GM23338 (cell line): ENCODE measurements at regions not wholly inside any gene's neighbourhood (a gene's known extent, or its start where the extent isn't known, plus 50 kb on each side); places are given as distances from the start of the nearest gene placed in this dataset.

ENCODE experiments used
- ATAC-seq: fragments of 200-7000 bp; cut with Tn5 transposase; 3 replicates; pipeline ENCODE4 v1.9.1; 2020
- DNase-seq: peaks from one replicate; pipeline ENCODE4 v3.0.0-alpha.2; 2015; ENCODE audit warnings: low spot score
- H2AFZ ChIP-seq: fragments of 200-600 bp; sonication (generic); 2 replicates; pipeline ENCODE4 v1.8.0; 2016; ENCODE audit warnings: antibody characterized with exemption, mild to moderate bottlenecking, moderate library complexity
- H3F3A ChIP-seq: fragments of 200-600 bp; sonication (generic); replicated peaks from 2 replicates; pipeline ENCODE4 v1.8.0; 2017; ENCODE audit warnings: antibody characterized with exemption, mixed run types, low read depth
- H3K27ac ChIP-seq: fragments of 200-600 bp; sonication (generic); 2 replicates; pipeline ENCODE4 v1.6.1; 2016; ENCODE audit warnings: low read depth
- H3K27me3 ChIP-seq: fragments of 200-600 bp; sonication (generic); 2 replicates; pipeline ENCODE4 v1.8.0; 2016; ENCODE audit warnings: mild to moderate bottlenecking, mixed run types, moderate library complexity; ENCODE audit not compliant: insufficient read depth
- H3K36me3 ChIP-seq: fragments of 200-600 bp; sonication (generic); 2 replicates; pipeline ENCODE4 v1.8.0; 2016; ENCODE audit warnings: mild to moderate bottlenecking; ENCODE audit not compliant: insufficient read depth
- H3K4me1 ChIP-seq: fragments of 200-600 bp; sonication (generic); 2 replicates; pipeline ENCODE4 v1.8.0; 2016; ENCODE audit warnings: mild to moderate bottlenecking, moderate library complexity; ENCODE audit not compliant: insufficient read depth
- H3K4me2 ChIP-seq: fragments of 200-600 bp; sonication (generic); 2 replicates; pipeline ENCODE4 v1.7.1; 2017; ENCODE audit warnings: mixed run types
- H3K4me3 ChIP-seq: fragments of 200-600 bp; sonication (generic); 2 replicates; pipeline ENCODE4 v1.6.1; 2016; ENCODE audit warnings: mixed run types
- H3K79me2 ChIP-seq: fragments of 200-600 bp; sonication (generic); replicated peaks from 2 replicates; pipeline ENCODE4 v1.8.0; 2017; ENCODE audit warnings: mild to moderate bottlenecking; ENCODE audit not compliant: insufficient read depth
- H3K9me2 ChIP-seq: fragments of 200-600 bp; sonication (generic); 2 replicates; pipeline ENCODE4 v1.8.0; 2017; ENCODE audit not compliant: insufficient read depth
- H4K20me1 ChIP-seq: fragments of 200-600 bp; sonication (generic); replicated peaks from 2 replicates; pipeline ENCODE4 v1.8.0; 2017; ENCODE audit warnings: mild to moderate bottlenecking; ENCODE audit not compliant: insufficient read depth
- H3K27ac Mint-ChIP-seq: 2 replicates; pipeline ENCODE4 v1.8.0; 2020; ENCODE audit warnings: inconsistent platforms, mild to moderate bottlenecking, moderate library complexity, mixed read lengths
- H3K27me3 Mint-ChIP-seq: 3 replicates; pipeline ENCODE4 v1.8.0; 2022; ENCODE audit warnings: low read depth, mild to moderate bottlenecking, moderate library complexity, mixed read lengths, inconsistent platforms; ENCODE audit not compliant: insufficient read depth, poor library complexity
- H3K36me3 Mint-ChIP-seq: 3 replicates; pipeline ENCODE4 v1.8.0; 2021; ENCODE audit warnings: low read depth, mild to moderate bottlenecking, inconsistent platforms, moderate library complexity, mixed read lengths
- H3K4me1 Mint-ChIP-seq: 3 replicates; pipeline ENCODE4 v1.8.0; 2020; ENCODE audit warnings: mild to moderate bottlenecking, inconsistent platforms, mixed read lengths
- H3K4me3 Mint-ChIP-seq: 3 replicates; pipeline ENCODE4 v1.8.0; 2021; ENCODE audit warnings: moderate library complexity, mild to moderate bottlenecking, inconsistent platforms, mixed read lengths
- H3K9me3 Mint-ChIP-seq: 3 replicates; pipeline ENCODE4 v1.8.0; 2020; ENCODE audit warnings: moderate library complexity, mild to moderate bottlenecking, inconsistent platforms, mixed read lengths
- CREB1 ChIP-seq: fragments of 250-450 bp; sonication (Bioruptor Pico); IDR thresholded peaks from 2 replicates; pipeline ENCODE4 v1.5.0; 2020; ENCODE audit warnings: low read depth, mild to moderate bottlenecking, moderate library complexity
- ETS1 ChIP-seq: IDR thresholded peaks from 2 replicates; pipeline ENCODE4 v1.6.1; 2016; ENCODE audit warnings: antibody characterized with exemption
- EZH2 ChIP-seq: fragments of 200-600 bp; sonication (generic); IDR thresholded peaks from one replicate; pipeline ENCODE4 v1.8.0; 2017; ENCODE audit warnings: antibody characterized with exemption, mild to moderate bottlenecking, low read depth; ENCODE audit not compliant: unreplicated experiment
- EZH2phosphoT487 ChIP-seq: fragments of 200-600 bp; sonication (generic); IDR thresholded peaks from one replicate; pipeline ENCODE4 v1.8.1; 2018; ENCODE audit warnings: antibody characterized with exemption; ENCODE audit not compliant: unreplicated experiment
- JUNB ChIP-seq: IDR thresholded peaks from one replicate; pipeline ENCODE4 v1.6.1; 2016; ENCODE audit warnings: antibody characterized with exemption; ENCODE audit not compliant: unreplicated experiment
- NANOG ChIP-seq: IDR thresholded peaks from 2 replicates; pipeline ENCODE4 v1.6.1; 2016; ENCODE audit warnings: antibody characterized with exemption, borderline replicate concordance
- POLR2AphosphoS5 ChIP-seq: IDR thresholded peaks from 2 replicates; pipeline ENCODE4 v1.6.1; 2016; ENCODE audit warnings: antibody characterized with exemption, low read depth
- REST ChIP-seq: IDR thresholded peaks from one replicate; pipeline ENCODE4 v1.6.1; 2018; ENCODE audit warnings: antibody characterized with exemption; ENCODE audit not compliant: unreplicated experiment
- STAT1 ChIP-seq: IDR thresholded peaks from one replicate; pipeline ENCODE4 v1.6.1; 2016; ENCODE audit warnings: antibody characterized with exemption; ENCODE audit not compliant: unreplicated experiment
- ZNF114 ChIP-seq: fragments of 250-450 bp; sonication (Bioruptor Pico); IDR thresholded peaks from 2 replicates; pipeline ENCODE4 v1.5.0; 2020; ENCODE audit warnings: mild to moderate bottlenecking, moderate library complexity
- ZNF331 ChIP-seq: fragments of 250-450 bp; sonication (Bioruptor Pico); IDR thresholded peaks from 2 replicates; pipeline ENCODE4 v1.5.0; 2020; ENCODE audit warnings: low read depth, mild to moderate bottlenecking, moderate library complexity
- TF ChIP-seq, protein P1 (sequence below): fragments of 250-450 bp; sonication (Bioruptor Pico); IDR thresholded peaks from 2 replicates; pipeline ENCODE4 v1.5.0; 2020; ENCODE audit warnings: mild to moderate bottlenecking, moderate library complexity
- TF ChIP-seq, protein P2 (sequence below), 2 experiments: fragments of 200-600 bp in 1 of 2; sonication (generic) in 1 of 2; conservative IDR thresholded peaks; 2 replicates each; pipeline versions ENCODE4 v1.5.1 to v1.6.1; 2016 to 2017; ENCODE audit warnings: antibody characterized with exemption in 2 of 2, low read depth in 2 of 2, mild to moderate bottlenecking in 2 of 2, moderate library complexity in 1 of 2

- H3K79me2 ChIP-seq = no peaks in the 10 kb centered on the region
- TF ChIP-seq ZNF114 (CRISPR knock-in tag) (no peak), EZH2phosphoT487 (no peak), NANOG (no peak), REST (no peak), JUNB (no peak), ETS1 (no peak), POLR2AphosphoS5 (no peak), STAT1 (no peak), ZNF331 (CRISPR knock-in tag) (no peak), CREB1 (no peak), EZH2 (no peak)
- TF ChIP-seq, protein P1, sequence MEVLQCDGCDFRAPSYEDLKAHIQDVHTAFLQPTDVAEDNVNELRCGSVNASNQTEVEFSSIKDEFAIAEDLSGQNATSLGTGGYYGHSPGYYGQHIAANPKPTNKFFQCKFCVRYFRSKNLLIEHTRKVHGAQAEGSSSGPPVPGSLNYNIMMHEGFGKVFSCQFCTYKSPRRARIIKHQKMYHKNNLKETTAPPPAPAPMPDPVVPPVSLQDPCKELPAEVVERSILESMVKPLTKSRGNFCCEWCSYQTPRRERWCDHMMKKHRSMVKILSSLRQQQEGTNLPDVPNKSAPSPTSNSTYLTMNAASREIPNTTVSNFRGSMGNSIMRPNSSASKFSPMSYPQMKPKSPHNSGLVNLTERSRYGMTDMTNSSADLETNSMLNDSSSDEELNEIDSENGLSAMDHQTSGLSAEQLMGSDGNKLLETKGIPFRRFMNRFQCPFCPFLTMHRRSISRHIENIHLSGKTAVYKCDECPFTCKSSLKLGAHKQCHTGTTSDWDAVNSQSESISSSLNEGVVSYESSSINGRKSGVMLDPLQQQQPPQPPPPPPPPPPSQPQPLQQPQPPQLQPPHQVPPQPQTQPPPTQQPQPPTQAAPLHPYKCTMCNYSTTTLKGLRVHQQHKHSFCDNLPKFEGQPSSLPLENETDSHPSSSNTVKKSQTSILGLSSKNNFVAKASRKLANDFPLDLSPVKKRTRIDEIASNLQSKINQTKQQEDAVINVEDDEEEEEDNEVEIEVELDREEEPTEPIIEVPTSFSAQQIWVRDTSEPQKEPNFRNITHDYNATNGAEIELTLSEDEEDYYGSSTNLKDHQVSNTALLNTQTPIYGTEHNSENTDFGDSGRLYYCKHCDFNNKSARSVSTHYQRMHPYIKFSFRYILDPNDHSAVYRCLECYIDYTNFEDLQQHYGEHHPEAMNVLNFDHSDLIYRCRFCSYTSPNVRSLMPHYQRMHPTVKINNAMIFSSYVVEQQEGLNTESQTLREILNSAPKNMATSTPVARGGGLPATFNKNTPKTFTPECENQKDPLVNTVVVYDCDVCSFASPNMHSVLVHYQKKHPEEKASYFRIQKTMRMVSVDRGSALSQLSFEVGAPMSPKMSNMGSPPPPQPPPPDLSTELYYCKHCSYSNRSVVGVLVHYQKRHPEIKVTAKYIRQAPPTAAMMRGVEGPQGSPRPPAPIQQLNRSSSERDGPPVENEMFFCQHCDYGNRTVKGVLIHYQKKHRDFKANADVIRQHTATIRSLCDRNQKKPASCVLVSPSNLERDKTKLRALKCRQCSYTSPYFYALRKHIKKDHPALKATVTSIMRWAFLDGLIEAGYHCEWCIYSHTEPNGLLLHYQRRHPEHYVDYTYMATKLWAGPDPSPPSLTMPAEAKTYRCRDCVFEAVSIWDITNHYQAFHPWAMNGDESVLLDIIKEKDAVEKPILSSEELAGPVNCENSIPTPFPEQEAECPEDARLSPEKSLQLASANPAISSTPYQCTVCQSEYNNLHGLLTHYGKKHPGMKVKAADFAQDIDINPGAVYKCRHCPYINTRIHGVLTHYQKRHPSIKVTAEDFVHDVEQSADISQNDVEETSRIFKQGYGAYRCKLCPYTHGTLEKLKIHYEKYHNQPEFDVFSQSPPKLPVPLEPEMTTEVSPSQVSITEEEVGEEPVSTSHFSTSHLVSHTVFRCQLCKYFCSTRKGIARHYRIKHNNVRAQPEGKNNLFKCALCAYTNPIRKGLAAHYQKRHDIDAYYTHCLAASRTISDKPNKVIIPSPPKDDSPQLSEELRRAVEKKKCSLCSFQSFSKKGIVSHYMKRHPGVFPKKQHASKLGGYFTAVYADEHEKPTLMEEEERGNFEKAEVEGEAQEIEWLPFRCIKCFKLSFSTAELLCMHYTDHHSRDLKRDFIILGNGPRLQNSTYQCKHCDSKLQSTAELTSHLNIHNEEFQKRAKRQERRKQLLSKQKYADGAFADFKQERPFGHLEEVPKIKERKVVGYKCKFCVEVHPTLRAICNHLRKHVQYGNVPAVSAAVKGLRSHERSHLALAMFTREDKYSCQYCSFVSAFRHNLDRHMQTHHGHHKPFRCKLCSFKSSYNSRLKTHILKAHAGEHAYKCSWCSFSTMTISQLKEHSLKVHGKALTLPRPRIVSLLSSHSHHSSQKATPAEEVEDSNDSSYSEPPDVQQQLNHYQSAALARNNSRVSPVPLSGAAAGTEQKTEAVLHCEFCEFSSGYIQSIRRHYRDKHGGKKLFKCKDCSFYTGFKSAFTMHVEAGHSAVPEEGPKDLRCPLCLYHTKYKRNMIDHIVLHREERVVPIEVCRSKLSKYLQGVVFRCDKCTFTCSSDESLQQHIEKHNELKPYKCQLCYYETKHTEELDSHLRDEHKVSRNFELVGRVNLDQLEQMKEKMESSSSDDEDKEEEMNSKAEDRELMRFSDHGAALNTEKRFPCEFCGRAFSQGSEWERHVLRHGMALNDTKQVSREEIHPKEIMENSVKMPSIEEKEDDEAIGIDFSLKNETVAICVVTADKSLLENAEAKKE (CRISPR knock-in tag) = no peak
- TF ChIP-seq, protein P2, sequence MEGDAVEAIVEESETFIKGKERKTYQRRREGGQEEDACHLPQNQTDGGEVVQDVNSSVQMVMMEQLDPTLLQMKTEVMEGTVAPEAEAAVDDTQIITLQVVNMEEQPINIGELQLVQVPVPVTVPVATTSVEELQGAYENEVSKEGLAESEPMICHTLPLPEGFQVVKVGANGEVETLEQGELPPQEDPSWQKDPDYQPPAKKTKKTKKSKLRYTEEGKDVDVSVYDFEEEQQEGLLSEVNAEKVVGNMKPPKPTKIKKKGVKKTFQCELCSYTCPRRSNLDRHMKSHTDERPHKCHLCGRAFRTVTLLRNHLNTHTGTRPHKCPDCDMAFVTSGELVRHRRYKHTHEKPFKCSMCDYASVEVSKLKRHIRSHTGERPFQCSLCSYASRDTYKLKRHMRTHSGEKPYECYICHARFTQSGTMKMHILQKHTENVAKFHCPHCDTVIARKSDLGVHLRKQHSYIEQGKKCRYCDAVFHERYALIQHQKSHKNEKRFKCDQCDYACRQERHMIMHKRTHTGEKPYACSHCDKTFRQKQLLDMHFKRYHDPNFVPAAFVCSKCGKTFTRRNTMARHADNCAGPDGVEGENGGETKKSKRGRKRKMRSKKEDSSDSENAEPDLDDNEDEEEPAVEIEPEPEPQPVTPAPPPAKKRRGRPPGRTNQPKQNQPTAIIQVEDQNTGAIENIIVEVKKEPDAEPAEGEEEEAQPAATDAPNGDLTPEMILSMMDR (conservative IDR thresholded peaks at IDR 0.05; ENCODE audit: low read depth in 2 of 2) = no peak
- H3K27ac ChIP-seq = no peak overlapping the region
- DNase-seq (no peak), ATAC-seq (no peak)
- no peak overlapping the region for H3K4me3 ChIP-seq
- H2AFZ ChIP-seq = no peak overlapping the region
- no peaks in the 10 kb centered on the region for H3K4me1 ChIP-seq
- no peak overlapping the region for H3K4me3 Mint-ChIP-seq
- no peaks in the 10 kb centered on the region for H3F3A ChIP-seq
- no peak overlapping the region for H3K4me2 ChIP-seq
- no peaks in the 10 kb centered on the region for H4K20me1 ChIP-seq
- H3K36me3 ChIP-seq = no peaks in the 10 kb centered on the region
- no peaks in the 10 kb centered on the region for H3K27me3 ChIP-seq
- peaks cover 12% of the 10 kb centered on the region for H3K9me3 Mint-ChIP-seq
- H3K9me2 ChIP-seq = no peaks in the 10 kb centered on the region
- no peak overlapping the region for H3K27ac Mint-ChIP-seq
- no peaks in the 10 kb centered on the region for H3K27me3 Mint-ChIP-seq
- H3K4me1 Mint-ChIP-seq = no peaks in the 10 kb centered on the region
- H3K36me3 Mint-ChIP-seq = peaks cover 2% of the 10 kb centered on the region
Observed at GRCh38 chr7:10537764-10538163, 435.9 kb upstream of the PHF14 start.
